ENCODE measurements at regions not wholly inside any gene's neighbourhood (a gene's known extent, or its start where the extent isn't known, plus 50 kb on each side); places are given as distances from the start of the nearest gene placed in this dataset.

GRCh38 chr6:164927288-164928056, 381.9 kb downstream of the C6orf118 start (continued):
- TF ChIP-seq ZNF138 (CRISPR knock-in tag; IDR thresholded peaks at IDR 0.05; ENCODE audit: low read depth) (no peak), MTERF4 (CRISPR knock-in tag; IDR thresholded peaks at IDR 0.05) (no peak), ZNF331 (CRISPR knock-in tag; IDR thresholded peaks at IDR 0.05) (peak; percentile 61; the same call in 1 of the 2 replicates), FOSL2 (CRISPR knock-in tag; IDR thresholded peaks at IDR 0.05) (0 out of 2 replicates have a peak, but pooled peaks have one; percentile 27), RFXAP (CRISPR knock-in tag; IDR thresholded peaks at IDR 0.05; ENCODE audit: borderline replicate concordance) (0 out of 2 replicates have a peak, but pooled peaks have one; percentile 44), FOXJ3 (CRISPR knock-in tag; IDR thresholded peaks at IDR 0.05; ENCODE audit: borderline replicate concordance) (0 out of 2 replicates have a peak, but pooled peaks have one; percentile 31), PHB2 (IDR thresholded peaks at IDR 0.05; ENCODE audit: partially characterized antibody) (no peak), SAP130 (CRISPR knock-in tag; IDR thresholded peaks at IDR 0.05; ENCODE audit: low read depth) (no peak), TP53 (CRISPR knock-in tag; conservative IDR thresholded peaks at IDR 0.05) (0 out of 2 replicates have a peak, but pooled peaks have one; percentile 53), SRY (CRISPR knock-in tag; IDR thresholded peaks at IDR 0.05) (0 out of 2 replicates have a peak, but pooled peaks have one; percentile 53), XRCC5 (optimal IDR thresholded peaks at IDR 0.05; ENCODE audit: low read length) (peak; percentile 78), KDM4B (CRISPR knock-in tag; IDR thresholded peaks at IDR 0.05) (0 out of 2 replicates have a peak, but pooled peaks have one; percentile 29), SMAD3 (CRISPR knock-in tag; IDR thresholded peaks at IDR 0.05) (0 out of 2 replicates have a peak, but pooled peaks have one; percentile 46), BHLHE40 (IDR thresholded peaks at IDR 0.05; ENCODE audit: low read length) (0 out of 2 replicates have a peak, but pooled peaks have one; percentile 15), NFKB2 (CRISPR knock-in tag; IDR thresholded peaks at IDR 0.05; ENCODE audit: borderline replicate concordance) (0 out of 2 replicates have a peak, but pooled peaks have one; percentile 36), KDM3A (CRISPR knock-in tag; IDR thresholded peaks at IDR 0.05; ENCODE audit: low read depth) (0 out of 2 replicates have a peak, but pooled peaks have one; percentile 31)
- TF ChIP-seq, protein P1, sequence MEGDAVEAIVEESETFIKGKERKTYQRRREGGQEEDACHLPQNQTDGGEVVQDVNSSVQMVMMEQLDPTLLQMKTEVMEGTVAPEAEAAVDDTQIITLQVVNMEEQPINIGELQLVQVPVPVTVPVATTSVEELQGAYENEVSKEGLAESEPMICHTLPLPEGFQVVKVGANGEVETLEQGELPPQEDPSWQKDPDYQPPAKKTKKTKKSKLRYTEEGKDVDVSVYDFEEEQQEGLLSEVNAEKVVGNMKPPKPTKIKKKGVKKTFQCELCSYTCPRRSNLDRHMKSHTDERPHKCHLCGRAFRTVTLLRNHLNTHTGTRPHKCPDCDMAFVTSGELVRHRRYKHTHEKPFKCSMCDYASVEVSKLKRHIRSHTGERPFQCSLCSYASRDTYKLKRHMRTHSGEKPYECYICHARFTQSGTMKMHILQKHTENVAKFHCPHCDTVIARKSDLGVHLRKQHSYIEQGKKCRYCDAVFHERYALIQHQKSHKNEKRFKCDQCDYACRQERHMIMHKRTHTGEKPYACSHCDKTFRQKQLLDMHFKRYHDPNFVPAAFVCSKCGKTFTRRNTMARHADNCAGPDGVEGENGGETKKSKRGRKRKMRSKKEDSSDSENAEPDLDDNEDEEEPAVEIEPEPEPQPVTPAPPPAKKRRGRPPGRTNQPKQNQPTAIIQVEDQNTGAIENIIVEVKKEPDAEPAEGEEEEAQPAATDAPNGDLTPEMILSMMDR (CRISPR knock-in tag; IDR thresholded peaks at IDR 0.05): peak; percentile 94
- TF ChIP-seq, protein P2, sequence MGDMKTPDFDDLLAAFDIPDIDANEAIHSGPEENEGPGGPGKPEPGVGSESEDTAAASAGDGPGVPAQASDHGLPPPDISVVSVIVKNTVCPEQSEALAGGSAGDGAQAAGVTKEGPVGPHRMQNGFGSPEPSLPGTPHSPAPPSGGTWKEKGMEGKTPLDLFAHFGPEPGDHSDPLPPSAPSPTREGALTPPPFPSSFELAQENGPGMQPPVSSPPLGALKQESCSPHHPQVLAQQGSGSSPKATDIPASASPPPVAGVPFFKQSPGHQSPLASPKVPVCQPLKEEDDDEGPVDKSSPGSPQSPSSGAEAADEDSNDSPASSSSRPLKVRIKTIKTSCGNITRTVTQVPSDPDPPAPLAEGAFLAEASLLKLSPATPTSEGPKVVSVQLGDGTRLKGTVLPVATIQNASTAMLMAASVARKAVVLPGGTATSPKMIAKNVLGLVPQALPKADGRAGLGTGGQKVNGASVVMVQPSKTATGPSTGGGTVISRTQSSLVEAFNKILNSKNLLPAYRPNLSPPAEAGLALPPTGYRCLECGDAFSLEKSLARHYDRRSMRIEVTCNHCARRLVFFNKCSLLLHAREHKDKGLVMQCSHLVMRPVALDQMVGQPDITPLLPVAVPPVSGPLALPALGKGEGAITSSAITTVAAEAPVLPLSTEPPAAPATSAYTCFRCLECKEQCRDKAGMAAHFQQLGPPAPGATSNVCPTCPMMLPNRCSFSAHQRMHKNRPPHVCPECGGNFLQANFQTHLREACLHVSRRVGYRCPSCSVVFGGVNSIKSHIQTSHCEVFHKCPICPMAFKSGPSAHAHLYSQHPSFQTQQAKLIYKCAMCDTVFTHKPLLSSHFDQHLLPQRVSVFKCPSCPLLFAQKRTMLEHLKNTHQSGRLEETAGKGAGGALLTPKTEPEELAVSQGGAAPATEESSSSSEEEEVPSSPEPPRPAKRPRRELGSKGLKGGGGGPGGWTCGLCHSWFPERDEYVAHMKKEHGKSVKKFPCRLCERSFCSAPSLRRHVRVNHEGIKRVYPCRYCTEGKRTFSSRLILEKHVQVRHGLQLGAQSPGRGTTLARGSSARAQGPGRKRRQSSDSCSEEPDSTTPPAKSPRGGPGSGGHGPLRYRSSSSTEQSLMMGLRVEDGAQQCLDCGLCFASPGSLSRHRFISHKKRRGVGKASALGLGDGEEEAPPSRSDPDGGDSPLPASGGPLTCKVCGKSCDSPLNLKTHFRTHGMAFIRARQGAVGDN (CRISPR knock-in tag; IDR thresholded peaks at IDR 0.05): peak; percentile 34
- TF ChIP-seq, protein P3, sequence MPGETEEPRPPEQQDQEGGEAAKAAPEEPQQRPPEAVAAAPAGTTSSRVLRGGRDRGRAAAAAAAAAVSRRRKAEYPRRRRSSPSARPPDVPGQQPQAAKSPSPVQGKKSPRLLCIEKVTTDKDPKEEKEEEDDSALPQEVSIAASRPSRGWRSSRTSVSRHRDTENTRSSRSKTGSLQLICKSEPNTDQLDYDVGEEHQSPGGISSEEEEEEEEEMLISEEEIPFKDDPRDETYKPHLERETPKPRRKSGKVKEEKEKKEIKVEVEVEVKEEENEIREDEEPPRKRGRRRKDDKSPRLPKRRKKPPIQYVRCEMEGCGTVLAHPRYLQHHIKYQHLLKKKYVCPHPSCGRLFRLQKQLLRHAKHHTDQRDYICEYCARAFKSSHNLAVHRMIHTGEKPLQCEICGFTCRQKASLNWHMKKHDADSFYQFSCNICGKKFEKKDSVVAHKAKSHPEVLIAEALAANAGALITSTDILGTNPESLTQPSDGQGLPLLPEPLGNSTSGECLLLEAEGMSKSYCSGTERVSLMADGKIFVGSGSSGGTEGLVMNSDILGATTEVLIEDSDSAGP (CRISPR knock-in tag; IDR thresholded peaks at IDR 0.05; ENCODE audit: borderline replicate concordance): 0 out of 2 replicates have a peak, but pooled peaks have one; percentile 25
- TF ChIP-seq, protein P4, sequence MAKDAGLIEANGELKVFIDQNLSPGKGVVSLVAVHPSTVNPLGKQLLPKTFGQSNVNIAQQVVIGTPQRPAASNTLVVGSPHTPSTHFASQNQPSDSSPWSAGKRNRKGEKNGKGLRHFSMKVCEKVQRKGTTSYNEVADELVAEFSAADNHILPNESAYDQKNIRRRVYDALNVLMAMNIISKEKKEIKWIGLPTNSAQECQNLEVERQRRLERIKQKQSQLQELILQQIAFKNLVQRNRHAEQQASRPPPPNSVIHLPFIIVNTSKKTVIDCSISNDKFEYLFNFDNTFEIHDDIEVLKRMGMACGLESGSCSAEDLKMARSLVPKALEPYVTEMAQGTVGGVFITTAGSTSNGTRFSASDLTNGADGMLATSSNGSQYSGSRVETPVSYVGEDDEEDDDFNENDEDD (CRISPR knock-in tag; IDR thresholded peaks at IDR 0.05; ENCODE audit: borderline replicate concordance): no peak

Data from HepG2 (cell line).